Stomach (tissue), 8 donors: ENCODE measurements at regions not wholly inside any gene's neighbourhood (a gene's known extent, or its start where the extent isn't known, plus 50 kb on each side); places are given as distances from the start of the nearest gene placed in this dataset.

Source experiments
- DNase-seq, 2 donors: peaks; one replicate each; pipeline versions ENCODE4 v3.0.0 to v3.0.0-alpha.2; 2013 to 2019
- H3K27ac ChIP-seq, 5 donors: fragments of 200-600 bp in 4 of 5; sonication (generic) in 4 of 5; one replicate each; pipeline ENCODE4 v1.5.1; 2013 to 2019; ENCODE audit warnings: mild to moderate bottlenecking in 1 of 5, moderate library complexity in 1 of 5
- H3K27me3 ChIP-seq, 3 donors: fragments of 200-600 bp; sonication (generic); one replicate each; pipeline ENCODE4 v1.5.1; 2017 to 2019; ENCODE audit warnings: mixed run types in 1 of 3
- H3K36me3 ChIP-seq, 4 donors: fragments of 200-600 bp; sonication (generic); 1 replicate in 3 of 4; 2 replicates in 1 of 4; pipeline ENCODE4 v1.5.1; 2016 to 2019
- H3K4me1 ChIP-seq, 4 donors: fragments of 200-600 bp; sonication (generic); one replicate each; pipeline ENCODE4 v1.5.1; 2016 to 2019
- H3K4me3 ChIP-seq, 4 donors: fragments of 200-600 bp; sonication (generic) in 3 of 4; one replicate each; pipeline ENCODE4 v1.5.1; 2016 to 2019; ENCODE audit warnings: mild to moderate bottlenecking in 1 of 4
- H3K9me3 ChIP-seq, 4 donors: fragments of 200-600 bp; sonication (generic); one replicate each; pipeline ENCODE4 v1.5.1; 2016 to 2019
- EP300 ChIP-seq: sonication (generic); formaldehyde crosslinking; IDR thresholded peaks from one replicate; pipeline ENCODE4 v1.6.1; 2017; ENCODE audit warnings: antibody characterized with exemption
- POLR2A ChIP-seq, 4 donors: fragments of 450-650 bp; IDR thresholded peaks; one replicate each; pipeline ENCODE4 v1.6.1; 2016; ENCODE audit warnings: antibody characterized with exemption in 4 of 4, control low read depth in 2 of 4, mild to moderate bottlenecking in 1 of 4, moderate library complexity in 1 of 4
- POLR2AphosphoS5 ChIP-seq, 3 donors: sonication (generic); formaldehyde crosslinking; IDR thresholded peaks; one replicate each; pipeline ENCODE4 v1.6.1; 2016; ENCODE audit warnings: antibody characterized with exemption in 3 of 3
- WGBS, 5 donors: extraction: QIAGEN DNeasy Blood & Tissue Kit in 3 of 5; methylation state at CpG; one replicate each; pipeline versions ENCODE4 v1.1.5 to v1.1.7; 2013 to 2018; 5-methylcytosine and 5-hydroxymethylcytosine counted together
- intact Hi-C: fragments of 100-400 bp; cut with DNase I; formaldehyde crosslinking; loops from one replicate; pipeline ENCODE4 v1.15.1; 2023; ENCODE audit warnings: low total_unique reads
- TF ChIP-seq, protein P1 (sequence below), 7 experiments: fragments of 450-650 bp in 4 of 7; fragments of 200-600 bp in 3 of 7; sonication (generic) in 3 of 7; IDR thresholded peaks; one replicate each; pipeline ENCODE4 v1.5.1; 2016 to 2019; ENCODE audit warnings: antibody characterized with exemption in 7 of 7, control low read depth in 2 of 7, mild to moderate bottlenecking in 1 of 7
- donor health status: healthy with polysubstance abuse.
- donor health status: Bipolar disorder and iron deficiency.
- donor health status: healthy.

DNA sequence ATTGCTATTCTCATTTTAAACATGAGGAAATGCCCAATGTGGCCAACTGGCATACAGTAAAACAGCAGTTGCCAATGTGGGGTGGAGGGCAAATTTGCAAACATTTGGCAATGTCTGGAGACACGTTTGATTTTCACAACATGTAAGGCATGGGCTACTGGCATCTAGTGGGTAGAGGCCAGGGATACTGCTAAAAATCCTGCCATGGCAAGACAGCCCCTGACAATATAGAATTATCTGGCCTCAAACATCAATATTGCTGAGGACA is 168.6 kb downstream of the KCNE4 start:
- no peak overlapping the region for H3K27ac ChIP-seq
- intact Hi-C loops = no loop called here

GRCh38 chr2:223221139-223221835 is 169.3 kb downstream of the KCNE4 start:
- H3K27ac ChIP-seq = no peak overlapping the region
- intact Hi-C loops = no loop called here
- H3K27me3 ChIP-seq = no peaks in the 10 kb centered on the region
- no peaks in the 10 kb centered on the region for H3K9me3 ChIP-seq
- no peaks in the 10 kb centered on the region for H3K36me3 ChIP-seq
- WGBS, 5 donors = 68 to 88% (median 74%) methylated on average over 4 of the region's 4 CpGs
- DNase-seq = peak in 1 of 2 donors; percentile 18
- no peak overlapping the region for H3K4me3 ChIP-seq
- no peak for TF ChIP-seq POLR2A (IDR thresholded peaks at IDR 0.05)
- TF ChIP-seq EP300 = no peak
- no peak for TF ChIP-seq POLR2AphosphoS5 (IDR thresholded peaks at IDR 0.05)
- TF ChIP-seq, protein P1, sequence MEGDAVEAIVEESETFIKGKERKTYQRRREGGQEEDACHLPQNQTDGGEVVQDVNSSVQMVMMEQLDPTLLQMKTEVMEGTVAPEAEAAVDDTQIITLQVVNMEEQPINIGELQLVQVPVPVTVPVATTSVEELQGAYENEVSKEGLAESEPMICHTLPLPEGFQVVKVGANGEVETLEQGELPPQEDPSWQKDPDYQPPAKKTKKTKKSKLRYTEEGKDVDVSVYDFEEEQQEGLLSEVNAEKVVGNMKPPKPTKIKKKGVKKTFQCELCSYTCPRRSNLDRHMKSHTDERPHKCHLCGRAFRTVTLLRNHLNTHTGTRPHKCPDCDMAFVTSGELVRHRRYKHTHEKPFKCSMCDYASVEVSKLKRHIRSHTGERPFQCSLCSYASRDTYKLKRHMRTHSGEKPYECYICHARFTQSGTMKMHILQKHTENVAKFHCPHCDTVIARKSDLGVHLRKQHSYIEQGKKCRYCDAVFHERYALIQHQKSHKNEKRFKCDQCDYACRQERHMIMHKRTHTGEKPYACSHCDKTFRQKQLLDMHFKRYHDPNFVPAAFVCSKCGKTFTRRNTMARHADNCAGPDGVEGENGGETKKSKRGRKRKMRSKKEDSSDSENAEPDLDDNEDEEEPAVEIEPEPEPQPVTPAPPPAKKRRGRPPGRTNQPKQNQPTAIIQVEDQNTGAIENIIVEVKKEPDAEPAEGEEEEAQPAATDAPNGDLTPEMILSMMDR (IDR thresholded peaks at IDR 0.05) = no peak
- peaks cover 0 to 23% (median 8%) of the 10 kb centered on the region in 4 donors for H3K4me1 ChIP-seq

More for the DNA sequence above, 168.6 kb downstream of the KCNE4 start:
- TF ChIP-seq POLR2A (IDR thresholded peaks at IDR 0.05) (no peak), POLR2AphosphoS5 (IDR thresholded peaks at IDR 0.05) (no peak), EP300 (no peak)
- TF ChIP-seq, protein P1 (IDR thresholded peaks at IDR 0.05) = no peak
- Histone ChIP-seq H3K36me3 (no peaks in the 10 kb centered on the region), H3K4me1 (peaks cover 0 to 23% (median 9%) of the 10 kb centered on the region in 4 donors), H3K9me3 (no peaks in the 10 kb centered on the region), H3K4me3 (no peak overlapping the region), H3K27me3 (no peaks in the 10 kb centered on the region)
- 29 to 53% (median 47%) methylated on average over 1 of the region's 1 CpG for WGBS, 5 donors
- DNase-seq = no peak

- peaks cover 0 to 23% (median 8%) of the 10 kb centered on the region in 4 donors for H3K4me1 ChIP-seq
- no peaks in the 10 kb centered on the region for H3K27me3 ChIP-seq
- DNase-seq = no peak
- no peaks in the 10 kb centered on the region for H3K36me3 ChIP-seq
- no peak overlapping the region for H3K4me3 ChIP-seq
- H3K9me3 ChIP-seq = no peaks in the 10 kb centered on the region
- intact Hi-C loops = no loop called here
- 44 to 66% (median 55%) methylated on average over 2 of the region's 2 CpGs for whole genome bisulfite sequencing, 5 donors
- no peak overlapping the region for H3K27ac ChIP-seq
- TF ChIP-seq POLR2A (IDR thresholded peaks at IDR 0.05) (no peak), POLR2AphosphoS5 (IDR thresholded peaks at IDR 0.05) (no peak), EP300 (no peak)
- TF ChIP-seq, protein P1 (IDR thresholded peaks at IDR 0.05) = no peak
Measured at GRCh38 chr2:223222397-223222796, 170.4 kb downstream of the KCNE4 start.

DNA sequence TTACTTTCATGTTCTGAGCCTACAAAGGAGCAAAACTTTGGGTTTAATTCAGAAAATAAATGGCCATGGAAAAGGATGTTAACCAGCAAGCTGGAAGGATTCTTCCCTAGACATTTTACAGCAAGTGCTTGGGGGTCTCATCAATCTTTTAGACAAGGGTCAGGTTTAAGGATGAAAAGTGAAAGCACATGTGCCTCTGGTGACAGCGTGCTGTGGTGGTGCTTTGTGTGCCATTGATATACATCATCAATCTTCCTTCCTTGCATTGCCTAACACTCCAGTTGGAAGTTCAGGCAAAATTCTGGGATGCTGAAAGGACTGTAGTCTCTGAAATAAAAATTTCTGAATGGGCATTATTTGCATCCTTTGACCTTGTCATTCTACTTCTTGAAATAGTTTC is 171.2 kb downstream of the KCNE4 start:
- no peak overlapping the region for H3K27ac ChIP-seq
- intact Hi-C loops = no loop called here
- TF ChIP-seq POLR2A (IDR thresholded peaks at IDR 0.05) (no peak), POLR2AphosphoS5 (IDR thresholded peaks at IDR 0.05) (no peak), EP300 (no peak)
- TF ChIP-seq, protein P1 (IDR thresholded peaks at IDR 0.05) = no peak
- no peaks in the 10 kb centered on the region for H3K9me3 ChIP-seq
- H3K27me3 ChIP-seq = no peaks in the 10 kb centered on the region
- no peak overlapping the region for H3K4me3 ChIP-seq
- WGBS, 5 donors = 41 to 75% (median 56%) methylated on average over 1 of the region's 1 CpG
- DNase-seq = no peak
- peaks cover 0 to 23% (median 8%) of the 10 kb centered on the region in 4 donors for H3K4me1 ChIP-seq
- H3K36me3 ChIP-seq = no peaks in the 10 kb centered on the region
